ENCODE measurements at regions not wholly inside any gene's neighbourhood (a gene's known extent, or its start where the extent isn't known, plus 50 kb on each side); places are given as distances from the start of the nearest gene placed in this dataset.

GRCh38 chr1:172790245-172790644 is 131.3 kb downstream of the FASLG start:
- no peak for TF ChIP-seq CTCF (IDR thresholded peaks at IDR 0.05)
- no peak for TF ChIP-seq POLR2A (IDR thresholded peaks at IDR 0.05)
